Naive thymus-derived CD8-positive, alpha-beta T cell (primary cell): ENCODE measurements at regions not wholly inside any gene's neighbourhood (a gene's known extent, or its start where the extent isn't known, plus 50 kb on each side); places are given as distances from the start of the nearest gene placed in this dataset.

Experiments used
- ATAC-seq, 2 donors: fragments of 150-1000 bp; cut with Tn5 transposase in 1 of 2; sonication (Bioruptor Pico), chemical (Tn5 transposase) in 1 of 2; 1 replicate in 1 of 2; 2 replicates in 1 of 2; pipeline ENCODE4 v1.10.0; 2021; ENCODE audit warnings: mild to moderate bottlenecking in 2 of 2, moderate library complexity in 2 of 2
- POLR2A ChIA-PET: fragments of 350-600 bp; sonication (Branson Sonifier 250); formaldehyde crosslinking; loops from one replicate; lab custom pipeline; 2021; ENCODE audit warnings: antibody characterized with exemption; lab: Charles Lee
- DNase-seq, 10 donors: peaks; one replicate each; pipeline versions ENCODE4 v3.0.0 to v3.0.0-alpha.2; 2020 to 2022
- H3K27ac Mint-ChIP-seq, 10 donors: one replicate each; pipeline ENCODE4 v1.8.0; 2020 to 2022; ENCODE audit warnings: mild to moderate bottlenecking in 10 of 10, mixed read lengths in 10 of 10, moderate library complexity in 4 of 10, inconsistent platforms in 1 of 10
- H3K27me3 Mint-ChIP-seq, 5 donors: one replicate each; pipeline ENCODE4 v1.8.0; 2021 to 2022; ENCODE audit warnings: mixed read lengths in 5 of 5
- H3K36me3 Mint-ChIP-seq, 3 donors: one replicate each; pipeline ENCODE4 v1.8.0; 2020 to 2022; ENCODE audit warnings: mixed read lengths in 3 of 3, mild to moderate bottlenecking in 2 of 3, inconsistent platforms in 1 of 3
- H3K4me1 Mint-ChIP-seq, 4 donors: one replicate each; pipeline ENCODE4 v1.8.0; 2021 to 2022; ENCODE audit warnings: mixed read lengths in 4 of 4
- H3K4me3 Mint-ChIP-seq, 10 donors: one replicate each; pipeline ENCODE4 v1.8.0; 2020 to 2022; ENCODE audit warnings: mild to moderate bottlenecking in 10 of 10, mixed read lengths in 10 of 10, moderate library complexity in 6 of 10, inconsistent platforms in 1 of 10
- H3K9me3 Mint-ChIP-seq, 9 donors: one replicate each; pipeline ENCODE4 v1.8.0; 2020 to 2022; ENCODE audit warnings: mixed read lengths in 9 of 9, mild to moderate bottlenecking in 3 of 9, inconsistent platforms in 1 of 9, moderate library complexity in 1 of 9

- no peaks in the 10 kb centered on the region for H3K27me3 Mint-ChIP-seq
- H3K9me3 Mint-ChIP-seq, result peaks cover 7 to 34% (median 22%) of the 10 kb centered on the region in 9 donors
- H3K4me1 Mint-ChIP-seq, result peaks cover 2 to 12% (median 3%) of the 10 kb centered on the region in 4 donors
- ATAC-seq (no peak), DNase-seq (no peak)
- POLR2A ChIA-PET, result no interaction called here
- H3K36me3 Mint-ChIP-seq, result peaks cover 0 to 26% (median 12%) of the 10 kb centered on the region in 3 donors
- H3K27ac Mint-ChIP-seq, result no peak overlapping the region
- no peak overlapping the region for H3K4me3 Mint-ChIP-seq
Measured at GRCh38 chr12:116402163-116402939, 124.9 kb upstream of the MED13L start.

GRCh38 chr12:116403546-116403945 is 126.1 kb upstream of the MED13L start:
- POLR2A ChIA-PET, result interaction anchor here (0.6 kb wide), 1 partner anchor 26 kb away, joined by 3 read pairs; no protein-coding TSS in a partner anchor
- peaks cover 2 to 17% (median 8%) of the 10 kb centered on the region in 4 donors for H3K4me1 Mint-ChIP-seq
- peaks cover 4 to 22% (median 15%) of the 10 kb centered on the region in 9 donors for H3K9me3 Mint-ChIP-seq
- ATAC-seq, result no peak
- no peak overlapping the region for H3K4me3 Mint-ChIP-seq
- no peaks in the 10 kb centered on the region for H3K27me3 Mint-ChIP-seq
- DNase-seq, result no peak
- peaks cover 0 to 17% (median 8%) of the 10 kb centered on the region in 3 donors for H3K36me3 Mint-ChIP-seq
- H3K27ac Mint-ChIP-seq, result no peak overlapping the region

GRCh38 chr12:116404247-116404646 is 126.8 kb upstream of the MED13L start:
- POLR2A ChIA-PET, result interaction anchor here (0.6 kb wide), 1 partner anchor 27 kb away, joined by 3 read pairs; no protein-coding TSS in a partner anchor
- Mint-ChIP-seq H3K27me3 (no peaks in the 10 kb centered on the region), H3K36me3 (peaks cover 0 to 10% (median 5%) of the 10 kb centered on the region in 3 donors), H3K9me3 (peaks cover 0 to 15% (median 9%) of the 10 kb centered on the region in 9 donors), H3K27ac (no peak overlapping the region), H3K4me1 (peaks cover 2 to 17% (median 8%) of the 10 kb centered on the region in 4 donors), H3K4me3 (no peak overlapping the region)
- DNase-seq (no peak), ATAC-seq (no peak)

GRCh38 chr12:116404913-116405611 is 127.6 kb upstream of the MED13L start:
- Mint-ChIP-seq H3K4me3 (no peak overlapping the region), H3K27ac (no peak overlapping the region)
- no peak for ATAC-seq

GRCh38 chr12:116406529-116406928 is 129.0 kb upstream of the MED13L start:
- Mint-ChIP-seq H3K4me3 (no peak overlapping the region), H3K27me3 (no peaks in the 10 kb centered on the region), H3K4me1 (peaks cover 3 to 14% (median 8%) of the 10 kb centered on the region in 4 donors), H3K9me3 (no peaks in the 10 kb centered on the region), H3K36me3 (no peaks in the 10 kb centered on the region), H3K27ac (no peak overlapping the region)
- POLR2A ChIA-PET, result interaction anchor here (1.1 kb wide), 1 partner anchor 47 kb away, joined by 3 read pairs; no protein-coding TSS in a partner anchor
- DNase-seq (no peak), ATAC-seq (no peak)

More at GRCh38 chr12:116404913-116405611, 127.6 kb upstream of the MED13L start:
- POLR2A ChIA-PET, result interaction anchor here (1.1 kb wide), 1 partner anchor 46 kb away, joined by 3 read pairs; no protein-coding TSS in a partner anchor
- DNase-seq, result no peak
- H3K27me3 Mint-ChIP-seq, result no peaks in the 10 kb centered on the region
- H3K4me1 Mint-ChIP-seq, result peaks cover 2 to 17% (median 8%) of the 10 kb centered on the region in 4 donors
- H3K36me3 Mint-ChIP-seq, result peaks cover 0 to 8% (median 5%) of the 10 kb centered on the region in 3 donors
- H3K9me3 Mint-ChIP-seq, result peaks cover 0 to 10% (median 7%) of the 10 kb centered on the region in 9 donors

GRCh38 chr12:116408489-116409250 is 131.2 kb upstream of the MED13L start:
- POLR2A ChIA-PET, result no interaction called here

GRCh38 chr12:116411977-116412376 is 134.5 kb upstream of the MED13L start:
- POLR2A ChIA-PET, result no interaction called here
- H3K27me3 Mint-ChIP-seq, result no peaks in the 10 kb centered on the region
- H3K27ac Mint-ChIP-seq, result no peak overlapping the region
- peaks cover 3 to 12% (median 8%) of the 10 kb centered on the region in 4 donors for H3K4me1 Mint-ChIP-seq
- DNase-seq, result no peak
- H3K9me3 Mint-ChIP-seq, result no peaks in the 10 kb centered on the region
- ATAC-seq, result no peak
- H3K4me3 Mint-ChIP-seq, result no peak overlapping the region
- no peaks in the 10 kb centered on the region for H3K36me3 Mint-ChIP-seq

More at GRCh38 chr12:116408489-116409250, 131.2 kb upstream of the MED13L start:
- Mint-ChIP-seq H3K4me3 (no peak overlapping the region), H3K36me3 (no peaks in the 10 kb centered on the region), H3K9me3 (no peaks in the 10 kb centered on the region), H3K27ac (no peak overlapping the region), H3K4me1 (peaks cover 3 to 14% (median 8%) of the 10 kb centered on the region in 4 donors), H3K27me3 (no peaks in the 10 kb centered on the region)
- no peak for ATAC-seq
- no peak for DNase-seq

- no peak for DNase-seq
- no peak overlapping the region for H3K27ac Mint-ChIP-seq
- H3K9me3 Mint-ChIP-seq, result no peaks in the 10 kb centered on the region
- H3K27me3 Mint-ChIP-seq, result peaks cover 0 to 3% (median 0%) of the 10 kb centered on the region in 5 donors
- peaks cover 0 to 3% (median under 1%) of the 10 kb centered on the region in 4 donors for H3K4me1 Mint-ChIP-seq
- H3K4me3 Mint-ChIP-seq, result no peak overlapping the region
- no peak for ATAC-seq
- POLR2A ChIA-PET, result no interaction called here
- H3K36me3 Mint-ChIP-seq, result no peaks in the 10 kb centered on the region
Measured at GRCh38 chr12:116414891-116415290, 137.4 kb upstream of the MED13L start.

GRCh38 chr12:116415408-116416108 is 138.1 kb upstream of the MED13L start:
- Mint-ChIP-seq H3K36me3 (no peaks in the 10 kb centered on the region), H3K4me1 (peaks cover 0 to 3% (median under 1%) of the 10 kb centered on the region in 4 donors), H3K9me3 (no peaks in the 10 kb centered on the region), H3K27me3 (peaks cover 0 to 3% (median 0%) of the 10 kb centered on the region in 5 donors), H3K4me3 (no peak overlapping the region), H3K27ac (no peak overlapping the region)
- DNase-seq (no peak), ATAC-seq (no peak)
- POLR2A ChIA-PET, result interaction anchor here (0.7 kb wide), 1 partner anchor 261 kb away, joined by 4 read pairs; no protein-coding TSS in a partner anchor

GRCh38 chr12:116416166-116416565 is 138.7 kb upstream of the MED13L start:
- POLR2A ChIA-PET, result interaction anchor here (0.7 kb wide), 1 partner anchor 262 kb away, joined by 4 read pairs; no protein-coding TSS in a partner anchor
- ATAC-seq (no peak), DNase-seq (no peak)
- no peaks in the 10 kb centered on the region for H3K9me3 Mint-ChIP-seq
- no peak overlapping the region for H3K4me3 Mint-ChIP-seq
- no peaks in the 10 kb centered on the region for H3K4me1 Mint-ChIP-seq
- H3K36me3 Mint-ChIP-seq, result no peaks in the 10 kb centered on the region
- H3K27me3 Mint-ChIP-seq, result peaks cover 0 to 3% (median 0%) of the 10 kb centered on the region in 5 donors
- H3K27ac Mint-ChIP-seq, result no peak overlapping the region

GRCh38 chr12:116418551-116418950 is 140.6 kb upstream of the MAP1LC3B2 start:
- peaks cover 0 to 4% (median 2%) of the 10 kb centered on the region in 9 donors for H3K9me3 Mint-ChIP-seq
- POLR2A ChIA-PET, result no interaction called here

More at GRCh38 chr12:116418551-116418950, 140.6 kb upstream of the MAP1LC3B2 start:
- ATAC-seq, result no peak
- Mint-ChIP-seq H3K4me3 (no peak overlapping the region), H3K36me3 (peaks cover 0 to 6% (median 6%) of the 10 kb centered on the region in 3 donors), H3K4me1 (no peaks in the 10 kb centered on the region), H3K27me3 (peaks cover 0 to 3% (median 0%) of the 10 kb centered on the region in 5 donors), H3K27ac (peak overlapping the region in 1 of 10 donors; percentile 63)
- no peak for DNase-seq
